GM12878 (cell line): ENCODE measurements at regions not wholly inside any gene's neighbourhood (a gene's known extent, or its start where the extent isn't known, plus 50 kb on each side); places are given as distances from the start of the nearest gene placed in this dataset.

Source experiments
- ATAC-seq: fragments of 200-7000 bp; cut with Tn5 transposase; 3 replicates; pipeline ENCODE4 v1.9.1; 2020; ENCODE audit warnings: mild to moderate bottlenecking, moderate library complexity
- BruUV-seq: library from RNA; stranded (reverse); fragments of 400-500 nt; replicated peaks from 2 replicates; lab custom pipeline; 2021; lab: Mats Ljungman, UMichigan
- CTCF ChIA-PET: fragments of 300-600 bp; sonication (Branson Sonifier 250); formaldehyde crosslinking; extraction: SDS; loops from one replicate; lab custom pipeline; 2021; ENCODE audit warnings: inconsistent platforms; lab: Yijun Ruan, JAX
- POLR2A ChIA-PET: fragments of 350-600 bp; formaldehyde crosslinking; extraction: SDS; loops from one replicate; lab custom pipeline; 2021; ENCODE audit warnings: inconsistent platforms; lab: Charles Lee
- RAD21 ChIA-PET: fragments of 300-600 bp; sonication (Branson Sonifier 250); formaldehyde crosslinking; loops from one replicate; lab custom pipeline; 2023; ENCODE audit warnings: antibody characterized with exemption; ENCODE audit not compliant: unreplicated experiment; lab: Charles Lee
- SMC1A ChIA-PET: fragments of 300-600 bp; sonication (Branson Sonifier 250); formaldehyde crosslinking; loops from one replicate; lab custom pipeline; 2023; ENCODE audit not compliant: unreplicated experiment, uncharacterized antibody; lab: Charles Lee
- DNase-seq: peaks from one replicate; pipeline ENCODE4 v3.0.0-alpha.2; 2011; ENCODE audit warnings: low read depth, low spot score
- FAIRE-seq: peaks from 3 replicates; lab custom pipeline; 2011; peaks lifted over from hg19 to GRCh38; lab: Jason Lieb, UNC
- H2AFZ ChIP-seq: 2 replicates; pipeline ENCODE4 v1.6.0; 2011; ENCODE audit warnings: low read depth, low read length, control low read depth; ENCODE audit not compliant: control insufficient read depth
- H3K27ac ChIP-seq: 2 replicates; pipeline ENCODE4 v1.5.1; 2011; ENCODE audit warnings: control low read depth; ENCODE audit not compliant: control insufficient read depth, insufficient read depth
- H3K27me3 ChIP-seq, 2 experiments: replicated peaks in 1 of 2; 2 replicates each; pipeline versions ENCODE4 v1.6.0 to v1.6.1; 2011; ENCODE audit warnings: low read length in 1 of 2; ENCODE audit not compliant: control insufficient read depth in 2 of 2, insufficient read depth in 2 of 2
- H3K36me3 ChIP-seq, 2 experiments: 2 replicates each; pipeline ENCODE4 v1.5.1; 2011; ENCODE audit warnings: low read length in 1 of 2; ENCODE audit not compliant: control insufficient read depth in 2 of 2, insufficient read depth in 2 of 2
- H3K4me1 ChIP-seq: 2 replicates; pipeline ENCODE4 v1.6.1; 2011; ENCODE audit warnings: mild to moderate bottlenecking, low read length, moderate library complexity, mixed read lengths; ENCODE audit not compliant: control insufficient read depth, insufficient read depth
- H3K4me2 ChIP-seq: 2 replicates; pipeline ENCODE4 v1.6.0; 2011; ENCODE audit warnings: control low read depth; ENCODE audit not compliant: control insufficient read depth, insufficient read depth
- H3K4me3 ChIP-seq: fragments of 200-600 bp; sonication (generic); 2 replicates; pipeline ENCODE4 v1.5.1; 2016
- H3K79me2 ChIP-seq: 2 replicates; pipeline ENCODE4 v1.6.0; 2011; ENCODE audit warnings: low read length; ENCODE audit not compliant: control insufficient read depth, insufficient read depth
- H3K9ac ChIP-seq: 2 replicates; pipeline ENCODE4 v1.8.0; 2011; ENCODE audit warnings: low read length, control low read depth, mixed read lengths; ENCODE audit not compliant: control insufficient read depth, insufficient read depth
- H3K9me3 ChIP-seq: replicated peaks from 3 replicates; pipeline ENCODE4 v1.5.1; 2011; ENCODE audit warnings: mild to moderate bottlenecking, low read length; ENCODE audit not compliant: control insufficient read depth, insufficient read depth
- H4K20me1 ChIP-seq: 2 replicates; pipeline ENCODE4 v1.6.0; 2011; ENCODE audit not compliant: control insufficient read depth, insufficient read depth
- BHLHE40 ChIP-seq, 2 experiments: fragments of 450-650 bp in 1 of 2; IDR thresholded peaks; 2 replicates each; pipeline ENCODE4 v1.6.1; 2011 to 2017; ENCODE audit warnings: low read depth in 2 of 2, borderline replicate concordance in 1 of 2, improper control_type of control experiment in 1 of 2, low read length in 1 of 2, mild to moderate bottlenecking in 1 of 2
- BRCA1 ChIP-seq: IDR thresholded peaks from 2 replicates; pipeline ENCODE4 v1.6.1; 2011; ENCODE audit warnings: low read depth, low read length, improper control_type of control experiment
- FOXK2 ChIP-seq: fragments of 450-650 bp; IDR thresholded peaks from 2 replicates; pipeline ENCODE4 v1.6.1; 2017; ENCODE audit warnings: mild to moderate bottlenecking, moderate library complexity
- FOXM1 ChIP-seq: IDR thresholded peaks from 2 replicates; pipeline ENCODE4 v1.6.1; 2012; ENCODE audit warnings: low read depth, mild to moderate bottlenecking, inconsistent platforms, low read length, moderate library complexity
- HCFC1 ChIP-seq: fragments of 150-350 bp; IDR thresholded peaks from 2 replicates; pipeline ENCODE4 v1.6.1; 2014; ENCODE audit warnings: low read length
- IRF4 ChIP-seq: IDR thresholded peaks from 2 replicates; pipeline ENCODE4 v1.6.1; 2011; ENCODE audit warnings: low read depth, low read length
- PAX5 ChIP-seq: IDR thresholded peaks from 2 replicates; pipeline ENCODE4 v1.6.1; 2011; ENCODE audit warnings: low read depth, low read length, borderline replicate concordance
- PAX8 ChIP-seq: fragments of 450-650 bp; IDR thresholded peaks from 2 replicates; pipeline ENCODE4 v1.6.1; 2017; ENCODE audit warnings: mild to moderate bottlenecking, moderate library complexity
- RBBP5 ChIP-seq: fragments of 200-600 bp; sonication (generic); conservative IDR thresholded peaks from 2 replicates; pipeline ENCODE4 v1.6.1; 2016
- SMC3 ChIP-seq: IDR thresholded peaks from 2 replicates; pipeline ENCODE4 v1.6.1; 2011; ENCODE audit warnings: low read length, improper control_type of control experiment, borderline replicate concordance
- STAT1 ChIP-seq: fragments of 450-650 bp; conservative IDR thresholded peaks from 2 replicates; pipeline ENCODE4 v1.6.1; 2014; ENCODE audit warnings: antibody characterized with exemption, mild to moderate bottlenecking
- STAT3 ChIP-seq: IDR thresholded peaks from 2 replicates; pipeline ENCODE4 v1.6.1; 2011; ENCODE audit warnings: low read depth, low read length, improper control_type of control experiment
- SUPT20H ChIP-seq: IDR thresholded peaks from 2 replicates; pipeline ENCODE4 v1.6.1; 2011; ENCODE audit warnings: low read depth, mild to moderate bottlenecking, low read length, moderate library complexity, borderline replicate concordance; ENCODE audit not compliant: control insufficient read depth
- TCF3 ChIP-seq: IDR thresholded peaks from 2 replicates; pipeline ENCODE4 v1.6.1; 2012; ENCODE audit warnings: low read depth, mild to moderate bottlenecking, low read length, borderline replicate concordance; ENCODE audit not compliant: insufficient read depth
- ZSCAN29 ChIP-seq: fragments of 450-650 bp; IDR thresholded peaks from 2 replicates; pipeline ENCODE4 v1.6.1; 2017; ENCODE audit warnings: mild to moderate bottlenecking, moderate library complexity
- WGBS: methylation state at CpG from one replicate; pipeline ENCODE4 v1.1.6; 2016; ENCODE audit warnings: low lambda C conversion rate; ENCODE audit not compliant: insufficient replicate concordance, insufficient coverage; ENCODE audit errors: missing lambda C conversion rate; 5-methylcytosine and 5-hydroxymethylcytosine counted together
- in situ Hi-C: fragments of 300-500 bp; cut with MboI; formaldehyde crosslinking; loops from 9 replicates; pipeline ENCODE4 v1.14.3; 2018; ENCODE audit warnings: mixed read lengths
- intact Hi-C: fragments of 100-400 bp; cut with micrococcal nuclease; formaldehyde crosslinking; loops from one replicate; pipeline ENCODE4 v1.14.2; 2022; ENCODE audit not compliant: unreplicated experiment
- TF ChIP-seq, protein P1 (sequence below): fragments of 450-650 bp; IDR thresholded peaks from 2 replicates; pipeline ENCODE4 v1.6.1; 2016; ENCODE audit warnings: mild to moderate bottlenecking
- TF ChIP-seq, protein P2 (sequence below): IDR thresholded peaks from 2 replicates; pipeline ENCODE4 v1.6.1; 2012; ENCODE audit warnings: low read length, inconsistent platforms
- TF ChIP-seq, protein P3 (sequence below): fragments of 450-650 bp; IDR thresholded peaks from 2 replicates; pipeline ENCODE4 v1.6.1; 2018; ENCODE audit warnings: borderline replicate concordance, mild to moderate bottlenecking; ENCODE audit not compliant: partially characterized antibody
- TF ChIP-seq, protein P4 (sequence below): IDR thresholded peaks from 2 replicates; pipeline ENCODE4 v1.6.1; 2011; ENCODE audit warnings: mild to moderate bottlenecking, low read depth, low read length, moderate library complexity; ENCODE audit not compliant: insufficient replicate concordance

DNA sequence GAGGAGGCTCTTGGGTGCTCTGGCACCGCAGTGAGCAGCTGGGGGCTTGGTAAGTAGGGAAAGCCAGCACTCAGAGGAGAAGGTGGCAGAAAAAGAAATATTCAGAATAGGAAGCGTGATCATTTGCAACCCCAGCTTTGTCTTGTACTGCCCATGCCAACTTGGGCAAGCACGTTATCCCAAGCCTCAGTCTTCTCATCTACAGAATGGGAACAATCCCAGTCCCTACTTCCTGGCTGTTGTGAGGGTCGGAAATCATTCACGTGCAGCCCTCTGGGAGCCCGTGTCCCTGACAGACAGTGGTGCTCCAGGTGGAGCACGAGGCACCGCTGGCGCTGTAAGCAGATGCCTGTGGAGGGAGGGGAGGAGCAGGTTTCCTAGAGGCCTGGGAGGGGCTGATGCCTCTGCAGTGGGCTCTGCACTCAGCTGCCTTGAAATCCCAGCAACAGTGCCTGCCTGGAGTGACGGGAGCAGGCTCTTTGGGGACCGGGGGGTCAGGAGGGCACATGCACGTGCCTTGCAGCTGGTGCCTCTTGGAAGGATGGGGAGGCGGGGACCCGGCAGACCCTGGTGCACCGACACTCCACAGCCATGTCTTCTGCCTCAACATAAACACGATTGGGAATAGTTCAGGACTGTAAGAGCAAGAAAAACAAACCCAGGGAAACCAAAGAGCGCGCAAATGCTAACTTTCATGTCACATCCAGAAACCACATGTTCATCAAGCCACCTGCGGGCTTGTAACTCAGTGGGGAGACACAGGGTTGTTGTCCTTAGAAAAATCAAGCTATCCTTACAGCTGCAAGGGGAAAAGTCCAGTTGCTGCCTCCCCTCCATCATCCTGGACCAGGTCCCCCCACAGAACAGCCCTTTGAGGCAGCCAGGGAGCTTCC is 86.5 kb upstream of the DIO3 start:
- POLR2A ChIA-PET: no interaction called here
- no peaks in the 10 kb centered on the region for H3K79me2 ChIP-seq
- no peak overlapping the region for H3K4me2 ChIP-seq
- no peaks in the 10 kb centered on the region for H3K4me1 ChIP-seq
- H3K27me3 ChIP-seq: no peaks in the 10 kb centered on the region
- ATAC-seq (no peak), DNase-seq (no peak), FAIRE-seq (no peak)
- H3K9me3 ChIP-seq: no peaks in the 10 kb centered on the region
- H3K9ac ChIP-seq: no peak overlapping the region
- H3K36me3 ChIP-seq: no peaks in the 10 kb centered on the region
- RAD21 ChIA-PET: no interaction called here
- CTCF ChIA-PET: no interaction called here
- no peak overlapping the region for H3K4me3 ChIP-seq
- H4K20me1 ChIP-seq: no peaks in the 10 kb centered on the region
- SMC1A ChIA-PET: no interaction called here
- no peak overlapping the region for H2AFZ ChIP-seq
- in situ Hi-C loops (no loop called here), intact Hi-C loops (no loop called here)
- no peak overlapping the region for H3K27ac ChIP-seq
- no TSS peak for BruUV-seq
- WGBS: 36% methylated on average over 18 of the region's 19 CpGs
- TF ChIP-seq, protein P1, sequence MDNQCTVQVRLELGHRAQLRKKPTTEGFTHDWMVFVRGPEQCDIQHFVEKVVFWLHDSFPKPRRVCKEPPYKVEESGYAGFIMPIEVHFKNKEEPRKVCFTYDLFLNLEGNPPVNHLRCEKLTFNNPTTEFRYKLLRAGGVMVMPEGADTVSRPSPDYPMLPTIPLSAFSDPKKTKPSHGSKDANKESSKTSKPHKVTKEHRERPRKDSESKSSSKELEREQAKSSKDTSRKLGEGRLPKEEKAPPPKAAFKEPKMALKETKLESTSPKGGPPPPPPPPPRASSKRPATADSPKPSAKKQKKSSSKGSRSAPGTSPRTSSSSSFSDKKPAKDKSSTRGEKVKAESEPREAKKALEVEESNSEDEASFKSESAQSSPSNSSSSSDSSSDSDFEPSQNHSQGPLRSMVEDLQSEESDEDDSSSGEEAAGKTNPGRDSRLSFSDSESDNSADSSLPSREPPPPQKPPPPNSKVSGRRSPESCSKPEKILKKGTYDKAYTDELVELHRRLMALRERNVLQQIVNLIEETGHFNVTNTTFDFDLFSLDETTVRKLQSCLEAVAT: no peak
- no peak for TF ChIP-seq FOXM1
- TF ChIP-seq STAT1: no peak
- TF ChIP-seq FOXK2: no peak
- TF ChIP-seq BRCA1: no peak
- TF ChIP-seq RBBP5: no peak
- TF ChIP-seq, protein P2, sequence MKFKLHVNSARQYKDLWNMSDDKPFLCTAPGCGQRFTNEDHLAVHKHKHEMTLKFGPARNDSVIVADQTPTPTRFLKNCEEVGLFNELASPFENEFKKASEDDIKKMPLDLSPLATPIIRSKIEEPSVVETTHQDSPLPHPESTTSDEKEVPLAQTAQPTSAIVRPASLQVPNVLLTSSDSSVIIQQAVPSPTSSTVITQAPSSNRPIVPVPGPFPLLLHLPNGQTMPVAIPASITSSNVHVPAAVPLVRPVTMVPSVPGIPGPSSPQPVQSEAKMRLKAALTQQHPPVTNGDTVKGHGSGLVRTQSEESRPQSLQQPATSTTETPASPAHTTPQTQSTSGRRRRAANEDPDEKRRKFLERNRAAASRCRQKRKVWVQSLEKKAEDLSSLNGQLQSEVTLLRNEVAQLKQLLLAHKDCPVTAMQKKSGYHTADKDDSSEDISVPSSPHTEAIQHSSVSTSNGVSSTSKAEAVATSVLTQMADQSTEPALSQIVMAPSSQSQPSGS: no peak
- no peak for TF ChIP-seq SMC3
- no peak for TF ChIP-seq TCF3
- TF ChIP-seq PAX8: no peak
- no peak for TF ChIP-seq IRF4
- TF ChIP-seq BHLHE40 (IDR thresholded peaks at IDR 0.05; ENCODE audit: borderline replicate concordance in 1 of 2, low read depth in 2 of 2, low read length in 1 of 2): no peak
- no peak for TF ChIP-seq SUPT20H
- no peak for TF ChIP-seq ZSCAN29
- TF ChIP-seq, protein P3, sequence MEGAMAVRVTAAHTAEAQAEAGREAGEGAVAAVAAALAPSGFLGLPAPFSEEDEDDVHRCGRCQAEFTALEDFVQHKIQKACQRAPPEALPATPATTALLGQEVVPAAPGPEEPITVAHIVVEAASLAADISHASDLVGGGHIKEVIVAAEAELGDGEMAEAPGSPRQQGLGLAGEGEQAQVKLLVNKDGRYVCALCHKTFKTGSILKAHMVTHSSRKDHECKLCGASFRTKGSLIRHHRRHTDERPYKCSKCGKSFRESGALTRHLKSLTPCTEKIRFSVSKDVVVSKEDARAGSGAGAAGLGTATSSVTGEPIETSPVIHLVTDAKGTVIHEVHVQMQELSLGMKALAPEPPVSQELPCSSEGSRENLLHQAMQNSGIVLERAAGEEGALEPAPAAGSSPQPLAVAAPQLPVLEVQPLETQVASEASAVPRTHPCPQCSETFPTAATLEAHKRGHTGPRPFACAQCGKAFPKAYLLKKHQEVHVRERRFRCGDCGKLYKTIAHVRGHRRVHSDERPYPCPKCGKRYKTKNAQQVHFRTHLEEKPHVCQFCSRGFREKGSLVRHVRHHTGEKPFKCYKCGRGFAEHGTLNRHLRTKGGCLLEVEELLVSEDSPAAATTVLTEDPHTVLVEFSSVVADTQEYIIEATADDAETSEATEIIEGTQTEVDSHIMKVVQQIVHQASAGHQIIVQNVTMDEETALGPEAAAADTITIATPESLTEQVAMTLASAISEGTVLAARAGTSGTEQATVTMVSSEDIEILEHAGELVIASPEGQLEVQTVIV: no peak
- TF ChIP-seq, protein P4, sequence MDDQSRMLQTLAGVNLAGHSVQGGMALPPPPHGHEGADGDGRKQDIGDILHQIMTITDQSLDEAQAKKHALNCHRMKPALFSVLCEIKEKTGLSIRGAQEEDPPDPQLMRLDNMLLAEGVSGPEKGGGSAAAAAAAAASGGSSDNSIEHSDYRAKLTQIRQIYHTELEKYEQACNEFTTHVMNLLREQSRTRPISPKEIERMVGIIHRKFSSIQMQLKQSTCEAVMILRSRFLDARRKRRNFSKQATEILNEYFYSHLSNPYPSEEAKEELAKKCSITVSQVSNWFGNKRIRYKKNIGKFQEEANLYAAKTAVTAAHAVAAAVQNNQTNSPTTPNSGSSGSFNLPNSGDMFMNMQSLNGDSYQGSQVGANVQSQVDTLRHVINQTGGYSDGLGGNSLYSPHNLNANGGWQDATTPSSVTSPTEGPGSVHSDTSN: no peak
- no peak for TF ChIP-seq STAT3
- TF ChIP-seq PAX5: no peak
- TF ChIP-seq HCFC1: no peak
